HUES6 (cell line): ENCODE measurements at regions not wholly inside any gene's neighbourhood (a gene's known extent, or its start where the extent isn't known, plus 50 kb on each side); places are given as distances from the start of the nearest gene placed in this dataset.

Experiments used
- H3K27ac ChIP-seq: 2 replicates; pipeline ENCODE4 v1.7.0; 2013; ENCODE audit warnings: low read depth, mild to moderate bottlenecking, low read length, inconsistent platforms
- H3K27me3 ChIP-seq: 2 replicates; pipeline ENCODE4 v1.6.1; 2013; ENCODE audit warnings: low read length; ENCODE audit not compliant: control insufficient read depth, insufficient read depth
- H3K36me3 ChIP-seq: 2 replicates; pipeline ENCODE4 v1.6.1; 2013; ENCODE audit warnings: low read length; ENCODE audit not compliant: control insufficient read depth, insufficient read depth
- H3K4me1 ChIP-seq: 2 replicates; pipeline ENCODE4 v1.6.1; 2013; ENCODE audit warnings: low read length; ENCODE audit not compliant: control insufficient read depth, insufficient read depth
- H3K4me3 ChIP-seq: 2 replicates; pipeline ENCODE4 v1.5.1; 2013; ENCODE audit warnings: low read depth, low read length
- H3K9ac ChIP-seq: one replicate; pipeline ENCODE4 v1.6.1; 2013; ENCODE audit warnings: mild to moderate bottlenecking, low read length
- H3K9me3 ChIP-seq: 2 replicates; pipeline ENCODE4 v1.6.1; 2013; ENCODE audit warnings: low read depth, low read length; ENCODE audit not compliant: control insufficient read depth, insufficient read depth

DNA sequence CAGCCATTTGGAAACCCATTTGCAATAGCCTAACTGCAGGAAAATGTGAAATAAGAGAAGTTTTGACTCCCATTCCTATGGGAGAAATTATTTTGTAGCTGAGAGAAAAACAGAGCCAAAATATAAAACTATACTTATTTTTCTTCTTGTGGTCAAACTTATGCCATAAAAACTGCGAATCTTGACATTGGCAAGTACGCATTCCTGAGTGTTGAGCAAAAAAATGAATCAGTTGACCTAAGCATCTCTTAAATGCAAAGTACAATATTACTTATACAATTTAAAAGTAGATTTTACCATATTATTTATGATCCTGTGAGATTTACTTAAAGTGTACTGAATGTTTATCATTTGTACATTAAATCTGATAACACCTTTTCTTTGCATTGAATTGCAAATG is 50.1 kb upstream of the CMC1 start:
- Histone ChIP-seq H3K27ac (no peak overlapping the region), H3K36me3 (no peaks in the 10 kb centered on the region), H3K27me3 (no peaks in the 10 kb centered on the region), H3K4me3 (no peak overlapping the region), H3K4me1 (no peaks in the 10 kb centered on the region), H3K9me3 (no peaks in the 10 kb centered on the region), H3K9ac (no peak overlapping the region)
